Left colon (tissue), 2 donors: ENCODE measurements at regions not wholly inside any gene's neighbourhood (a gene's known extent, or its start where the extent isn't known, plus 50 kb on each side); places are given as distances from the start of the nearest gene placed in this dataset.

Experiments
- ATAC-seq: fragments of 200-7000 bp; cut with Tn5 transposase; one replicate; pipeline ENCODE4 v1.9.1; 2020; ENCODE audit warnings: mild to moderate bottlenecking, moderate library complexity
- DNase-seq, 2 donors: peaks; one replicate each; pipeline ENCODE4 v3.0.0-alpha.2; 2020
- intact Hi-C, 2 donors: fragments of 100-400 bp; cut with DNase I in 1 of 2; cut with micrococcal nuclease in 1 of 2; formaldehyde crosslinking; loops; one replicate each; pipeline versions ENCODE4 v1.11.2 to v1.14.0; 2022; cut with DNase I, micrococcal nuclease
- donor health status: DM: no; HTN: no; CAD: no.
- donor health status: DM: yes; HTN: yes; CAD: no.

DNA sequence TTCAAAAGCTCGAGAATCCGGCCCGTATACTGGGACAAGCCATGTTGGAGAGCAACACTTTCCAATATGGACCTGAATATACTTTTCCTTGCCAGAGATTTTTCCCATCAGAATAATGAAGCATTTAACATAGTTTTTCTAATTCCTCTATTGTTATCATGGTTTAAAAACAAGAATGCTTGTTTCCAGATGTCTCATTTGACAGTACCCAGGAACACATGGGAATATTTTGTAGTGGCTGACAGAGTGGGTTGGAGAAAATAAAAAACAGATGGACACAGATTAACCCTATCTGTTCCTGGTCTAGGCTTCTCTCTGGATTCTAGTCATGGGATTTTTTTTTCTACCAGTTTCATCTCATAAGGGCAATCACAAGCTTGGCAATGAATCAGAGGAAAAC is 164.8 kb upstream of the CEP162 start:
- intact Hi-C loops = no loop called here
- ATAC-seq (no peak), DNase-seq (no peak)

DNA sequence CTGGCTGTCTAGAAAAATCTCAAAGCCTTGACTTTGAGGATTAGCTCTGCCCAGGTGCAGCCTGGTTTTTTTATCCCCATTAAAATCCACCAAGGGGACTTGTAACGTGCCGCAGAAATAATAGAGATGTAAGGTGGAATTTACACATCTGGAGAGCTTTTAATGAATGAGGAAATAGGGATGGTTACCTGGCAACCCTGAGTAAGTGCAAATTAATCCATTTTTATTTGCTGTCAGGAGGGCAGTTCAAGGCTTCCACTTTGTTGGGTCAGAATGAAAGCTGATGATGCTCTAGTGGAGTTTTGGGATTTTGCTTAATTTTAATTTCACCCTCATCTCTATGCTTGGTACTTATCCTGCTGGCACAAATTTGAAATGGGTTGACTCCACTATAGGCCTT is 163.4 kb upstream of the CEP162 start:
- intact Hi-C loops = no loop called here
- ATAC-seq (no peak), DNase-seq (no peak)

- no peak for DNase-seq
- intact Hi-C loops = no loop called here
- ATAC-seq = no peak
These were observed 162.9 kb upstream of the CEP162 start for GRCh38 chr6:84390334-84390733.

DNA sequence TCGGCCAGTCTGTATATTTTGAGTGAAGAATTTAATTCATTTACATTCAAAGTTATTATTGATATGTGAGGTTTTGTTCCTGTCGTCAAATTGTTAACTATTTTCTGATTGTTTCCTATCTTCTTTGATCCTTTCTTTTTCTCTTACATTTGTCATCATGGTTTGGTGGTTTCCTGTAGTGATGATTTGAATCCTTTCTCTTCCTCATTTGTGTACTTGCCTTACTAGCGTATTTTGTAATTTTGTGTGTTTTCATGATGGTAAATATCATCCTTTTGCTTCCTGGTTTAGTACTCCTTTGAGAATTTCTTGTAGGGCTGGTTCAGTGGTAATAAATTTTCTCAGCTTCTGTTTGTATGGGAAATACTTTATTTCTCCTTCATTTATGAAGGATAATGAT is 151.7 kb upstream of the CEP162 start:
- intact Hi-C loops = no loop called here
- ATAC-seq = no peak
- DNase-seq = no peak

DNA sequence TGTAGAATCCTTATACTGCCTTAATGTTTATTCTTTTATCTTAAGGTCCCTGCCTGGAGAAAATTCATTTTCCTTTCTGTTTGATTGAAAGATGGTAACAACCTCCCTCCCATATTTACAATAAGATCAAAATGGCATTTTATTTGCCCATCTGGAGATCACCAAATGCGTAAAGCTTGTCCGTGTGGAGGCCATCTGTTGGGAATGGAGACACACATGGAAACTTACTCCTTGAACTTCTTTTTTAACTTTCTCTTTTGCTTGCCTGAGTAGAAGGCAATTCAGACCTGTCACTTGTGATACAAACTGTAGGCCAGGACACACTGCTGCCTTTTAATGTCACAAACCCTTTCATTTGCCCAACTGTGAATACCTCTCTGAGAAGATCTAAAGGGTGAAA is 144.8 kb upstream of the CEP162 start:
- no peak for DNase-seq
- ATAC-seq = no peak
- intact Hi-C loops = no loop called here

GRCh38 chr6:84371681-84372080 is 144.2 kb upstream of the CEP162 start:
- intact Hi-C loops = no loop called here
- ATAC-seq = no peak

GRCh38 chr6:84362193-84362821 is 134.9 kb upstream of the CEP162 start:
- no peak for ATAC-seq
- intact Hi-C loops = no loop called here
- DNase-seq = no peak

More at GRCh38 chr6:84371681-84372080, 144.2 kb upstream of the CEP162 start:
- no peak for DNase-seq

- DNase-seq = no peak
- intact Hi-C loops = no loop called here
- ATAC-seq = no peak
These were observed 134.1 kb upstream of the CEP162 start for GRCh38 chr6:84361372-84362192.

GRCh38 chr6:84360039-84360438 is 132.6 kb upstream of the CEP162 start:
- no peak for ATAC-seq

GRCh38 chr6:84358581-84358980 is 131.1 kb upstream of the CEP162 start:
- no peak for ATAC-seq
- intact Hi-C loops = no loop called here
- DNase-seq = no peak

More at GRCh38 chr6:84360039-84360438, 132.6 kb upstream of the CEP162 start:
- no peak for DNase-seq
- intact Hi-C loops = no loop called here

DNA sequence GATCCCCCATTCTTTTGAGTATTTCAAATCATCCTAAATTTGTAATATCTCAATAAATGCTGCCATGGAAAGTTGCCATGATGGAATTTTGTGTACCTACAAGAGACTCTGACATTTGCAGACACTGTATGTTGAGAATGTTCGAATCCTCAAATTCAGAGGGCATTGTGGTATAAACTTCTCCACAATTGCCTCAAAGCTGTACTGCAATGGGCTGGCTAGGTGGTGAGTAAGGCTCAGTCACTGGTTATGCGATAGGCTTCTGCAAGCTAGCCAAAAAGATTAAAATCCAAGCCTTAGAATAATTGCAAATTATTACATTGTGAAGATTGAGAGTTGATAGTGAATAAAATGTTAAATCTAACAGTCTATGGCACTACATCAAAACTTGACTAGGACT is 130.2 kb upstream of the CEP162 start:
- no peak for ATAC-seq
- intact Hi-C loops = no loop called here

GRCh38 chr6:84356907-84357306 is 129.5 kb upstream of the CEP162 start:
- intact Hi-C loops = no loop called here
- ATAC-seq = no peak
- no peak for DNase-seq

More for the DNA sequence above, 130.2 kb upstream of the CEP162 start:
- DNase-seq = no peak

DNA sequence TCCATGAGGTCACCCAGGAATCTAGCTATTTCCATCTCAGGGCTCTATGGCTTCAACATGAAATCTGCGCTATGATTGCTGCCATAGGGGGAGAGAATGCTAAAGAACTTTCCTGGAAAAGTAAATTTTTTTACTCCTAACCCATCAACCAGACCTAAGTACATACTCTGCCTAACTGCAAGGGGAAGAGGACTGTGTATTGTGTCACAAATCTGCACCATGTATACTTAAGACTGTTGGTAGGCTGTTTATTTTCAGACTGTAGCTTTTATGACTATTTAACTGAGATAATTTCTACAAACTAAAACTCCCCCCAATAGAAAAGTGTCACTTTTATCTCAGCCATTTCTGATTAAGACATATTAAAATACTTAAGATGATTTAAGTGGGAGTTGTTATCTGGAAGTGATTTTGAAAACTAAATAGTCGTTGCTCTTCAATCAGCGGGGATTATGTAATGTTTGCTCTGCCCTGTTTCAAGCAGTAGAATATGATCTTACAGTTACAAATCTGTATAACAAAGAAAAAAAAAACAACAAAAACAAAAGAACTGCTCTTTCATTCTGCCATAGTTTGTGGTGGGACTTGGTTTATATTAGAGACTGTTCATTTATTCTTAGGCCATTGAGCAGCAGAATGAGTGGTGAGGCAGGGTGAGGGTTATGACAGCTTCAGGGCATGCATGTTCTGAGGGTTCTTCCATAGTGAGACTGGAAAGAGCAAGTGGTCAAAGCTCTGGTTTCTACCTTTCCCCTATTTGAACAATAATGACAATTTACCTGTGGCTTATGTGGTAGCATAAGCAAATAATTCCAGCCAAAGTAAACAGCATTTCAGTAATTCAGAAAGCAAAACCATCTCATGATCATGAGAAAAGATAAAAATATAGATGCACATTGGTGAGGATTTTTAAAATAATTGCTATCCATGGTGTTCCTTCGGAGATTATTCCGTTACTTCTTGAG is 126.3 kb upstream of the CEP162 start:
- intact Hi-C loops = no loop called here
- ATAC-seq (no peak), DNase-seq (no peak)

DNA sequence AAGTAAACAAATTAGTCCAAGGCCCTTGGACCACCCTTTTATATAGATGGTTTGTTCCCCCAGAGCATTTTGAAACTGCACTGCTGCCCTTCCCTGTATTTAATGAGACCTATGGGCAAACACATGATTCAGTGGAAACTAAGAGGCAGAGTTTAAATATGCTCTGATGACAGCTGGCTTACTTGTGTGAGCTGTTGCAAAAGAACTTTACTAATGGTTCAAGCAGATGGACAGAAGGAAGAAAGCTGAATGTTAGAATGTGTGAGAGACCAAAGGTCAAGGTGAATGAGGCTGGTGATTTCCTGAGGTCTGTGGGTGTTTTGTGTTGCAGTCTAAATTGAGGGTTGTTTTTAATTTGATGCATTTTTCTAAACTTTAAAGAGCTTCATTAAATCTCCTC is 123.0 kb upstream of the CEP162 start:
- ATAC-seq (no peak), DNase-seq (no peak)
- intact Hi-C loops = no loop called here

GRCh38 chr6:84349542-84349941 is 122.1 kb upstream of the CEP162 start:
- no peak for ATAC-seq
- intact Hi-C loops = no loop called here
- DNase-seq = no peak

DNA sequence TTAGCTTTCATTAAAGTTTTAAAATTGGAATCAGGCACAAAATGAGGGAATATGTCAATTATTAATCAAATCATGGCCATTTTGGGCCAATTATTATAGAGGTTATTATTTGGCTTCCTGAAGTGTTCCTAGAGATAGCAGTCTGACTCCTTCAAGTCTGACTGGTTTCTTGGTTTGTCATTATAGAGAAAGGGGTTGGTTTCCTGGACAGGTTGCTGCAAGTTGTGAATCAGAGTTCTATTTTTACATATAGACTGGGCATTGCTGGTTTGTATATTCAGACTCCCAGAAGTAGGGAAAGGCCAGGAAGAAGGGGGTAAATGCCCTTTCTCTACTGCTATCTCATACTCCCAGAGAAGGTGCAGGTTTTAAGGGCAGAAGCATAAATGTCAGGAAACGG is 121.4 kb upstream of the CEP162 start:
- intact Hi-C loops = no loop called here

GRCh38 chr6:84346372-84346771 is 118.9 kb upstream of the CEP162 start:
- intact Hi-C loops = no loop called here
- no peak for ATAC-seq
- DNase-seq = no peak

More for the DNA sequence above, 121.4 kb upstream of the CEP162 start:
- DNase-seq (no peak), ATAC-seq (no peak)

DNA sequence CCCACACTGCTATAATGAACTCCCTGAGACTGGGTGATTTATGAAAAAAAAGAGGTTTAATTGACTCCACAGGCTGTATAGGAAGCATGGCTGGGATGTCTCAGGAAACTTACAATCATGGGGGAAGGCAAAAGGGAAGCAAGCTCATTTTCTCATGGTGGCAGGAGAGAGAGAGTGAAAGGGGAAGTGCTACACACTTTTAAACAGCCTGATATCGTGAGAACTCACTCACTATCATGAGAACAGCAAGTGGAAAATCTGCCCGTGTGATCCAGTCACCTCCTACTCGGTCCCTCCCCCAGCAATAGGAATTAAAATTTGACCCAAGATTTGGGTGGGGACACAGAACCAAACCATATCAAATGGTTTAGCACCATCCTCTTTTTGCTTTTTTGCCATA is 116.6 kb upstream of the CEP162 start:
- intact Hi-C loops = no loop called here
- no peak for ATAC-seq
- DNase-seq = no peak

- ATAC-seq (no peak), DNase-seq (no peak)
- intact Hi-C loops = no loop called here
These were observed 113.0 kb upstream of the CEP162 start for GRCh38 chr6:84340422-84340821.

- ATAC-seq (no peak), DNase-seq (no peak)
- intact Hi-C loops = no loop called here
These were observed 106.4 kb upstream of the CEP162 start for GRCh38 chr6:84333842-84334241.
